Embryonic facial prominence (tissue), 1 donor: ENCODE measurements at regions not wholly inside any gene's neighbourhood (a gene's known extent, or its start where the extent isn't known, plus 50 kb on each side); places are given as distances from the start of the nearest gene placed in this dataset.
A peak's percentile ranks its signal among the peaks of the same experiment; 100 is the strongest.

Experiments used
- DNase-seq: peaks from one replicate; pipeline ENCODE4 v3.0.0-alpha.2; 2016; ENCODE audit errors: extremely low spot score

DNA sequence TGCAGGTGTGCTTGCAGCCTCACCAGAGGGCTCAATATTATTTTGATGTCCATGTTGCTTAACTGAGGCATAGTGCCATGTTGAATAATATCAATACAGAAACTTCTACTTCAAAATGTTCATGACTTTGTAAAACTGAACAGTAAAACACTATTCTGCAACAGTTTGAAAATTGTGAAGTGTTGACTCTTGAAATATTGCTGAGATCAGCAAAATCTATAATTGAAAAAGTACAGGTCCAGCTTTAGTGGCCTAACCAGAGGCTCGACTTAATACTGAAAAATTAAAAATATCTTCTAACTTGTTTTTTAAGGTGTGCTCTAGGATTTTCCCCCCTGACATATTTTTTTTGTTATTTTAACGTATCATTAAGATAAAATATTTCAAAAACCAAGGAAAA lies 1460.7 kb downstream of the EFNB2 start:
- DNase-seq: no peak

DNA sequence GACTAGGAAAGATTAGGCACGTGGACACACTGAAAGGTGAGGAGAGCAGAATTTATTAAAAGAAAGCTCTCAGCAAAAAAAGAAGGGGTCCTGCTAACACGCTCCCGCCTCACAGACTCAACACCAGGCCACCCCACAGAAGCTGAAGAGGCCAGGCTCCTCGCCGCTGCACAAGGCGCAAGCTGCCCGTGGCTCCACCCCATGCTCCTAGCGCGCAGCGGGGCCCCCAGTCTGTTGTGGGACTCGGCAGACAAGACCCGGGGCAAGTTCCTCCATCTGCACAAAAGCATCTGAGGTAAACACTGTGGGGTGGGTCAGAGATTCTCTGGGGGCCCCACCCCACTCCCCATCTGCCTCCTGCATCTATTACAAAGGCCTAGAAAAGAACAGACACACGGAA lies 1462.4 kb downstream of the EFNB2 start:
- no peak for DNase-seq

DNA sequence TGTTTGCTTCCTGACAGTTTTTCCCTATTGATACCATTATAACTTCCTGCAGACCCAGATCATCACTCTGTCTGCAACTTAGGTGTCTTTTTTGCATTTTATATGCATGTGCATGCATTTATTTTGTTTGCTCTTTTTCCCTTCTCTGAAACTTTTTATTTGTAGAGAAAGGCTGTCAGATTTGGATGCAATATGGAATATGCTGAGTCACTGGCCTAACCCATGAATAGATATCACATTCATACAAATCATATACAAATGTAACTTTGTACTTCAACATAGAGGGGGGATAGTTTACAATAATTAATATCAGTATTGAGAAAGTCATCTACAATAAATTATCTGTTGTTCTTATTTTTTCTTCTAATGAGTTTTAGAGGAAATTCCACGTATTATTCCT lies 1465.0 kb downstream of the EFNB2 start:
- DNase-seq: no peak

DNA sequence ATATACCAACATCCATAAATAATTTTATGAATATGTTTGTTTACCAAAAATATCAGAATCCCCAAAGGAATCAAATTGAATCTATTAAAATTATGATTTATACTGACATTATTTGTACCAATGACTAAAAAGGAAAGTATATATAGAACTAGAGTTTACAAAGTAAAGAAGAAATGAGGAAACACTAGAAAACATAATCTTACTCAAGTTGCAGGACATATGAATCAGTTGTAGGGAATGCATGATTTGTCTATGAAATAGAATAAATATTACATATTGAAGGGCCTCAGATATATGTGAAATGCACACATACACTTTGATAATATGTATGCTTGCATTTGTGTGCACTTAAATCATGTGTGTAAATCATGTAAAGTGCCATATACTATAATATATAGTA lies 1466.4 kb downstream of the EFNB2 start:
- no peak for DNase-seq

DNA sequence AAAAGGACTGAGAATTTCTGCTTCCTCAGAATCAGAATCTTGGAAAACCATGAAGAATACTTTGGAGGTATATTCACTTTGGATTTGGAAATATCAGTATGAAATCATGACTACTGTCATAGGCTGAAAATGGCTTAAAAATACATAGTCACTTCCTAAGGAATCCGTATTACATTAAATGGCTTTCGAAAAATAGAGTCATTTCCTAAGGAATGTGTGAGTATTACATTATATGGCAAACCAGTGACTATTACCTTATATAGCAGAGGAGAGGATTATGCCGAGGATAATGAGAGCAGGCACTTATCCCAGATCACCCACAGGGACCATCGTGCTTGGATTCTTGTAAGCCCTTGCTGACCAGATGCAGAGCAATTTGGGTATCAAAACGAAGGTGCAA lies 1471.8 kb downstream of the EFNB2 start:
- no peak for DNase-seq

DNA sequence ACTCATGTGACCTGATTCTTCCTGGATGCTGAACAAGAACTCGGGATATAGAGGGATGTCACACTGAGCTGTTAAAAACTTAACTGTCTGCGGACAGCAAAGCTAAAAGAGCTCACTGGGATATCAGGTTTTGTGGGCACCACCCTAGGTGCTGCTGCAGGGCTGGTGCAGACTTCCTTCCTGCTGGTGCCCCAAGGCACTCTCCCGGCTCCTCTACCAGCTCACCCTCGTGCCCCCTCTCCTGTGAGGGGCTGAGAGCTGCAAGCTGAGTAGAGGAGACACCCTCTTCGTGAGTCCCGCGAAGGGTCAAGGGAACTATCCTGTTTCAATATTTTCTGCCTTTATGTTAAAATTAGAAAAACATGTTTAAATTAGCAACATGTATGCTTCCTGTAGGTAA lies 1475.7 kb downstream of the EFNB2 start:
- no peak for DNase-seq

DNA sequence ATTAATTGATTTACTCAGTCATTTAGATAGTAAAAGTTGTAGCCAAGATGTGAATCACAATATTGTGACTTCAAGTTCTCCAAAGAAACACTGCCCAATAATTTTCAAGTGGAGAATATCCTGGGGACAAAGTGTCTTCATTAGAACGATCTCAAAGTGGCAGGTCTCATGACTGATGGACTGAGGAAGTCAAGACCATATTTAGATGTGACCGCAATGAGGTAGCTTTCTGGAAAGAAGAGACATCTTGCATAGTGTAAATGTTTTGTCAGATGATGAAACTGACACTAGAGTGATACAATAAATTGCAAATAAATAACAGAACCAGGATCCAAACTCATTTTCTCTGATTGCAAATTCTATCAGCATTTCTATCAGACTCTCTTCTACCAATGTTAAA lies 1476.9 kb downstream of the EFNB2 start:
- DNase-seq: no peak

DNA sequence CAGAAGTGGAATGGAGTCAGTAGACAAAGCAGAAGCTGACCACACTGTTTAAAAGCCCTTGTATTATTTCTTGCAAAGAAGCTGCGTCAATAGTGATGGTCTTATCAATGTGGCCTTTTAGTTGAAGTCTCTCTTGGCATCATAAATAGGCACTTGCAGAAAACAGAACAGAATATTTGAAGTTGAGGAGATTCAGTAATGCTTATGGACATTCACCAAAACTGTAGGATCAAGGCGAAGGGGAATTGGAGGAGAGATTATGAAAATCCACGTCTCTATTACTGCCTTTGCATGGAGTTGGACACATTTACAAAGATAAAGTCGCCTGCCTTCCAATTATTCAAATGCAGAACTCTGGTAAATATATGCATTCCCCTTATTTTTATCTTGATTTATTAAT lies 1482.8 kb downstream of the EFNB2 start:
- DNase-seq: no peak

DNA sequence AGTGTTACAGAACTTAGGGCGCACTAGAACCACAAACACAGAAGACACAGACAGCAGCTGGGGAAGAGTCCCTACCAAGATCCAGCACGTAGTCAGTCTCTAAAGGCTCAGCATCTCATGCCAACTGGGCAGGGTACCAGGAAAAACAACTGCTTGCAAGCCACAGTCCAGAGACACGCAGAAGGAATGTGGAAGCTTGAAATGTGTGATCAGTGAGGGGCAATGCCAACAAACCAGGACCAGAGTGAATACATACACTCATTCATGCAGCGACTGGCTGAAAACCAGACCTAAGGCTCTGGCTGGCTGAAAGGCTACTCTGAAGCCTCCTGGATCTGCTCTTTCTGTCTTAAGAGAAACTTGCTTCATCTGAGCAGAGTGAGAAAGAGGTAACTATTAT lies 1484.8 kb downstream of the EFNB2 start:
- DNase-seq: no peak

DNA sequence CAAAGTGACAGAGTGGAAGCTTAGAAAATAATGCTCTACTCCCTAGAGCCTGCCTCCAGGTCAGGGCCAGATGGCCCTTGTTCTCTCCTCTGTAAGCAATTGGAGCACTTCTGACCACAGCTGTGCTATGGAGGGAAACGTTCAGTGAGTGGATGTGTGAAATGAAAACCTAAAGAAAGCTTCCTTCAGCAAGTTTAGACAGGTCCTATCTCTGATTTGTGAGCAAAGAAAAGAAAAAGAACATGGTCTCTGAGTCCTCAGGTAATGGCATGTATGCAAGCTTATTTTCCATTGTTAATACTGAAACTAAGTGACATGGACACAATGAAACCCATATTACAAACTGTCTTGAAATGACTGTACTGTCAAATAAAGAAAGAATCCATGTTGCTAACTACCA lies 1486.8 kb downstream of the EFNB2 start:
- DNase-seq: no peak

DNA sequence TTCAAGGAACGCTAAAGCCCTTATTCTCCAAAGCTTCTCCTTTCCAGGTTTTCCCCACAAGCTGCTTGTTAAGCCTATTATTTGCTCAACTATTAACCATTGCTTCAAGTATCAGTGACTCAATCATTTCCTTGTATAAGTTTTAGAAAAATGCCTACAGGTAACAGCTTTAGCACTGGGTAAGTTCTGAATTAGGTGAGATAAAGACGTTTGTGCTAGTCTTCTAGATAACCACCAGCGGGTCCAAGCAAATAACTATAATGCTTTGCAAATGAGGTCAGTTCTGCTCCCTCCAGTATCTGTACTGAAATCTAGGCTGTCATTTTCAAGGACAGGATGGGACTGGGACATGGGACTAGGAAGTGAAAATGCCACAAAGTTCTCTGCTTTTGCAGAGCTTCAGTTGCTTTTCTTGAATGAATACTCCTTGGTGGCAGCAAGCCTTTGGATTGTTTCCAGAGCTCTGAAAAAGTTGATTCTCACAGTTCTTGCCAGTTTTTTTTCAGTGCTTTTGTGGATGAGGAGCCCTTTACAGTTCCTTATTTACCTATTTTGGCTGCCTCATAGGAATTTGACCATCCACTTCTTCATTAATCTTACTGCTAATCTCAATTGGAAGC lies 1487.7 kb downstream of the EFNB2 start:
- no peak for DNase-seq

DNA sequence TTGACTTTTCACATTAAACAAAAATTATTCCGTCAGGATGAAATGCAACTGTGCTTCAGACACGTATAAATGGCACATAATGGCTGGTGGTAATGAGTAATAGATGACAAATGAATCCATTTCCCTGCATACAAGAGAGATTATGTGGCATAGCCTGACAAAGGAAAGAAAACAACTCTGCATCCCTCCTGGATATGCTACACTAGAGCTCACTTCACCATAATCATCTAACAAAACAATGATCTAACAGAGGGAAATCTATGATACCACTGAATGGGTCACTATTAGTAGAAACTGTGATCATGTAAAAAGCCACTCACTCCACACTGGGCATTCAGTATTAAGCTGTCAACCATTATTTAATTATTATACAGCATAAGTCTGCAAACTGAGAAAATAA lies 1498.4 kb downstream of the EFNB2 start:
- no peak for DNase-seq

DNA sequence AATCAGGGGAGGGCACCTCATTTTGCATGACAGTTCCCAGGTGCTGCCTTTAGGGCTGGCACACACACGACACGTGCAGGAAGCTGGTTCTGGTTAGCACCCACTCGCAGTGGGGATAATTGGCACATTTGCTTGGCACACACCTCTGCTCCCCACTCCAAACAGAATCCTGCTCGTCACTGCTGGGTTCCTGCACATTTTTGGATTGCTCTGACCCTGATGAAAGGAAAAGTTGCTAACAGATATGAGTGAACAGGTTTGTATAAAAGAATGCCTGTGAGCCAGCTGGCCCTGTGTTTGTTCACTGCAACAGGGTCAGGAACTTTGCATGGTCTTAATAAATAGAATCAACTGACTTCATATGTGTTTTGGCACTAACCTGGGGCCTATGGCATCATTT lies 1500.4 kb downstream of the EFNB2 start:
- no peak for DNase-seq

DNA sequence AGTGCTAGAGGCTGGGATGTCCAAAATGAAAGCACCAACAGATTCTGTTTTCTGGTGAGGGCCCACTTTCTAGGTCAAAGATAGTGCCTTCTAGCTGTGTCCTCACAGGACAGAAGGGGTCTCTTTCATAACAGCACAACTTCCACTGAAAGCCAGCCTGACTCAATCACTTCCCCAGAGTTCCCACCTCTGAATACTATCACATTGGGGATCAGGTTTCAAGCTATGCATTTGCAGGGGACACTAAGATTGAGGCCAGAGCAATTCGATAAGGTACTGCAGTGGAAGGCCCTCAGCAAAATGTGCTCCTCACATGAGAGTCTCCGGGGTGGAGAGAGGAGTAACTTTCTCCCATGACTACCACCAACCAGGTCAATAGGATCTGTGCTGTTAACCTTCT lies 1501.5 kb downstream of the EFNB2 start:
- DNase-seq: no peak

DNA sequence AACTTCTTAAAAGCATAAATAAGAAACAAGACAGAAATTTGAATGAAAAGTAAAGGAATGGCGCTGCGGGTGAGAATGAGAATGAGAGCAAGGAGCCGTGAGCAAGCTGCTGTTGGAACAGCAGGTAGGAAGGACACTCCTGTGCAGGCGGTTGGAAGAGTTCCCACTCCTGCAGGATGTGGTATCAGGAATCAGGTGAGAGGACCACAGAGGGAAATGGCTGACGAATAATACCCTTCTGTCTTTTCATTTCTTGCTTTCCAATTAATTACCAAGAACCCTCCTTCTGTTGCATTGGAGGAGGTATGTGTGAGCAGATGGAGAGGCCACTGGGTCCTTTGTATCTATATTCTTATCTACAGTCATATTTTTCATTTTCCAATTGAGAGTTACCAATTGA lies 1504.2 kb downstream of the EFNB2 start:
- no peak for DNase-seq

DNA sequence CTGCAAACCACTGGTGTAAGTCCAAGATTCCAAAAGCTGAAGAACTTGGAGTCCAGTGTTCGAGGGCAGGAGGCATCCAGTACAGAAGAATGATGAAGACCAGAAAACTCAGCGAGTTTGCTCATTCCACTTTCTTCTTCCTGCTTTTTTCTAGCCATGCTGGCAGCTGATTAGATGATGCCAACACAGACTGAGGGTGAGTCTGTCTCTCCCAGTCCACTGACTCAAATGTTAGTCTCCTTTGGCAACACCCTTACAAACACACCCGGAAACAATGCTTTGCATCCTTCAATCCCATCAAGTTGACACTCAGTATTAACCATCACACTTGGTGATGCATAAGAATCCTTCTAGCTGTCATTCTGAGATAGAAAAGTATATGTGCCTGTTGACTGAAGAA lies 1504.6 kb downstream of the EFNB2 start:
- DNase-seq: no peak

DNA sequence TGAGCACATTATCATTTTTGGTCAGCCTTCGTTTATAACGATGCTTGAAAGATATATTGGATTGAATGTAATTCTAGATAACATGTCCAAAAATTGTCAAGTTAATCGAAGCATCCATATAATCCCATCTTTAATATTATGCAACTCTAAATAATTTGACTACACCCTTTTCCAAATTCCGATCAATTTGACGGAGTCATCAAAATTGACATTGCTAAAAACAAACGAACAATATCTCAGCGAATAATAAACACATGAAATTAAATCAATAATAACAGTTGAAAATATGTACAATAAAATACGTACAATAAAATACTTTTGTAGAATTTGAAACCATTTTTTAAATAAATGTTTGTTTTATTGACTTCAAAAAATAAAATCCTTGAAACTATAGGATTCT lies 1516.4 kb downstream of the EFNB2 start:
- no peak for DNase-seq

DNA sequence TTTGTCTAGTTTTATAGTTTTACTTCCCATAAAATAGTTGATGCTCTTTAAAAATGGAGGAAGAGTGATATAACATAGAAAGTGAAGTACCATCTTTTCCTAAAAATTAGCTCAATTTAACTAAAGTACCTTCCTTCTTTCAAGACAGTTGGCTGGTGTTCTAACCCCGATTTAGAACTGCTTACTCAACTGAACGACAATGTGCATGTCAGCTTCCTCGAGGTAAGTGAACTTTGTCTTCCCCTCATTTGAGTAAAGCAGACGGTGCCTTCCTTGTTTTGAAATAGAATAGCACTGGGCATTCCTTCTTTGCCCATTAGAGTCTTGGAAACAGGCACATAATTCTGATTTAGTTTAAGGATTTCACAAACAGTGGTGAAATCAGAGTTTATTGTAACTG lies 1519.2 kb downstream of the EFNB2 start:
- no peak for DNase-seq

DNA sequence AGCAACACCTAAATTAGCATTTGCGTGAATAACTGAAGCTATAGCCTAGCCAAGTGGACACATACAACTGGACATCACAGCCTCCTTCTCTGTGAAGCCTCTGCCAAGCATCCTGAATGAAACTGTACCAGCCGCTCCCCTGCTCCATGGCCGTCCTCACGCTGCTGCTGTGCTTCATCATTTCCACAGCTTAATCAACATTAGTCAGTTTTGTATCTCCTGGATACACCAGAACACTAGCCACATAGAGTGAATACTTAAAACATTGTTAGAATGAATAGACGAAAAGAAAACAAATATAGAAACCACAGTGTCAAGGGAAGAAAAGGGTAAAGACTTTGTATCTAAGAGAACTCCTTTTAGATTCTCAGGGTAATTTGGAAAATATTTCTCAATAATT lies 1526.9 kb downstream of the EFNB2 start:
- DNase-seq: no peak

DNA sequence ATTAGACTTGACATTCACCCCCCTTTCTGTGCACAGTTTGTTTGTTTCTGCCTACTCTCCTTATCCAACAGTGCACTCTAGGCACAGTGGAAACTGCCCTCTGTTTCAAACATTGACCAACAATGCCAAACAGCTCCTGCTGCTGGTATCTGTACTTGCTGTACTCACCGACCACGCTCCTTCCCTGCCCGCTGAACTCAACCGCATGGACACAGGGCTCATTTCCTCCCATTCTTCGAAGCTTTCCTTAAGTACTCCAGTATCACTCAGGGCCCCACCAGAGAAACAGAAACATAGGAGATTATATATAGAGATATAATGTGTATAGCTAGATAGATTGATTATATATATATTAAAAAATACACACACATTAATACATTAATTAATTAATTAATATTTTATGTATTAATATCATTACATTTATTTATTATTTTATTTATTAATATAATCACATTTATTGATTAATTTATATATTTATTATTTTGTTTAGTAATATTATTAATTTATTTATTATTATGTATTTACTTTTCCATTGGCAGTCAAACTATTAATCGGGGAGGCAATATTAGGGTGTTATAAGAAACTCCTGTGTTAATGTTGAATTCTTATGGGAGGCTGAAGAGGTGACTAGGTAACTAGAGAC lies 1528.2 kb downstream of the EFNB2 start:
- no peak for DNase-seq

DNA sequence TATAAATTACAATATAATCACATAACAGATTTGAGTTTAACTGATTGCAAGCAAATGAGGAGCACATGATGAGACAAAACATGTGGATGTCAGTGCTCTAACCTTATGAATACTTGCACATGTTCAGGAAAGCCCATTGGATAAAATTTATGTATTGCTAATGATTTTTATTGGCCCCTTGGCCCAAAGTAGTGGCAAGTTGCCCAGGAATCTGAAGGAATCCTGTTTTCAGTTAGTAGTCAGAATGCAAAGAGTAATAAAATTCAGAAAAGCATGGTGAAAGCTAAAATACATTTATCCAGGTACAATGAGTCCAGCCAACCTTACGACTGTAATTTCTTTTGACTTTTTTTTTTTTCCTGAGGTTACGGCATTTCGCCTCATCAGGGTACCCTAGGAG lies 1539.4 kb downstream of the EFNB2 start:
- peak; percentile 12 for DNase-seq

DNA sequence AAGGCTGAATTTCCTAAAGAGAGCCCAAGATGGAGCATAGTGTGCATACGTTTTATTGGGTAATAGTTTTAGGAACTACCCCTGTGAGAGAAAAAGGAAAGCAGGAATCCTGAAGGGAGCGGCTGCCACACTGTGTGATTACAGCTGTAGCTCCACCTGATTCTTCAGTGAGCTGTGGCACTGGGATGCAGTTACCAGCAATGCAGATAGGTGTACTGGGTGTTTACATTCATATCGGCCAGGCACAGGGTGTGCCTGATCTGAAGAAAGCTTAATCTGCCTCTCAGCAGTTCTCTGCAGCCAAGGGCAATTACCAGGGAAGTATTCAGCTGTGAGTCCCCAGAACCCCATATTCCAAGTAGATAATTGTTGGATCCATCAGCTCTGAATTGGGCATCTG lies 1541.8 kb downstream of the EFNB2 start:
- no peak for DNase-seq

DNA sequence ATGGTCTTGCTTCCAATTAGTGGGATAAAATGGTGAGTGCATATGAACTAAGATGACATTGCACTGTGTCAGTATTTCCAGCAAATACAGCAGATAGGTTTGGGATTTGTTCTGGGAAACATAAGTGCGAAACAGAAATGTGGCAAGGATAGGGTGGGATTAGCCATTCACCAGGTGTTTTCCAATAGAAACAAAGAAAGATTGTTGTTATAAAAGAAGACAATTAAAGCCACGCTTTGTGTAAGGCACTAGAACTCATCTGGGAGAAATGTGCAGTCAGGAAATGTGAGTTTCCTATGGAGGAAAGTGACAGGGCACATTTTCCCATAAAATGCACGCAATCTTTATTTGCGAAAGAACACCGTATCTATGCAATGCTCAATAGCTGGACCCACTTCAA lies 1547.8 kb downstream of the EFNB2 start:
- no peak for DNase-seq

DNA sequence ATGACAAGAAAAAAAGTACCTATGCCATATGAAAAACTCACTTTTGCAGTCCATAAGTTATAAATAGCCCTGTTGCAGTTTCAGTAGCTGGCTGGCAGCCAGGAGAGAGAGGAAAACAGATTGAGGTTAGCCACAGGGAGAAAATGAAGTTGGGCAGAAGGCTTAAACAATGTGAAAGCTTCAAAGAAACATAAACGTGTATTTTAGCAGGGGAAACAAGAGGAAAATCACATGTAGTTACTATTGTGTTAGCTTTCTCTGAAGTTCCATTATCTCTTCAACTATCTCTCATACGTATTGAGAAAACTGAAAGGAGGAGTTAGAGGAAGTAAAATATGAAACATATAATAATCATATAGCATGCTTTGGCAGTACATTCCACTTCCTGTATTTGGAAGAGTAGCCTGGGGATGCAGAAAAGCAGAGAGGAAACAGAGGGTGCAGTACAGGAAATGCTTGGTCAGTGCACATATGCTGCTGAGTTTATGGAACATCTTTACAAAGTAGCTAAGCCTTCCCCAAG lies 1551.1 kb downstream of the EFNB2 start:
- peak; percentile 36 for DNase-seq
